NB4 (cell line): ENCODE measurements at regions not wholly inside any gene's neighbourhood (a gene's known extent, or its start where the extent isn't known, plus 50 kb on each side); places are given as distances from the start of the nearest gene placed in this dataset.

Source experiments
- CTCF ChIP-seq: IDR thresholded peaks from one replicate; pipeline ENCODE4 v1.5.1; 2012; ENCODE audit warnings: low read depth, low read length
- MAX ChIP-seq: IDR thresholded peaks from 2 replicates; pipeline ENCODE4 v1.6.1; 2011; ENCODE audit warnings: low read depth, low read length
- MYC ChIP-seq: IDR thresholded peaks from 2 replicates; pipeline ENCODE4 v1.6.1; 2011; ENCODE audit warnings: low read depth, low read length
- POLR2A ChIP-seq: IDR thresholded peaks from 2 replicates; pipeline ENCODE4 v1.6.1; 2011; ENCODE audit warnings: mild to moderate bottlenecking; ENCODE audit not compliant: insufficient read length; ENCODE audit errors: extremely low read depth

- no peak for TF ChIP-seq CTCF
- TF ChIP-seq POLR2A = no peak
- no peak for TF ChIP-seq MAX
- TF ChIP-seq MYC = no peak
Measured at GRCh38 chr14:38505221-38505972, 249.5 kb upstream of the CLEC14A start.
